Activated naive CD4-positive, alpha-beta T cell treated with anti-CD3 and anti-CD28 coated beads, Interleukin-2, amount 10 ng/mL, durations not matched to agents 7 days and 5 days (primary cell): ENCODE measurements at regions not wholly inside any gene's neighbourhood (a gene's known extent, or its start where the extent isn't known, plus 50 kb on each side); places are given as distances from the start of the nearest gene placed in this dataset.

Source experiments
- CTCF ChIA-PET: fragments of 350-600 bp; sonication (Branson Sonifier 250); formaldehyde crosslinking; loops from one replicate; lab custom pipeline; 2021; ENCODE audit warnings: antibody characterized with exemption; lab: Charles Lee
- DNase-seq: peaks from one replicate; pipeline ENCODE4 v3.0.0-alpha.2; 2020
- H3K27ac Mint-ChIP-seq: one replicate; pipeline ENCODE4 v1.8.0; 2021; ENCODE audit warnings: mild to moderate bottlenecking, moderate library complexity, mixed read lengths
- H3K27me3 Mint-ChIP-seq: one replicate; pipeline ENCODE4 v1.8.0; 2021; ENCODE audit warnings: mild to moderate bottlenecking, mixed read lengths
- H3K36me3 Mint-ChIP-seq: one replicate; pipeline ENCODE4 v1.8.0; 2021; ENCODE audit warnings: mixed read lengths
- H3K4me1 Mint-ChIP-seq: one replicate; pipeline ENCODE4 v1.8.0; 2021; ENCODE audit warnings: mixed read lengths
- H3K4me3 Mint-ChIP-seq: one replicate; pipeline ENCODE4 v1.8.0; 2021; ENCODE audit warnings: mild to moderate bottlenecking, moderate library complexity, mixed read lengths
- H3K9me3 Mint-ChIP-seq: one replicate; pipeline ENCODE4 v1.8.0; 2021; ENCODE audit warnings: mixed read lengths

- no peak for DNase-seq
- no peak overlapping the region for H3K27ac Mint-ChIP-seq
- no peaks in the 10 kb centered on the region for H3K27me3 Mint-ChIP-seq
- H3K4me3 Mint-ChIP-seq: no peak overlapping the region
- H3K4me1 Mint-ChIP-seq: no peaks in the 10 kb centered on the region
- peaks cover 6% of the 10 kb centered on the region for H3K9me3 Mint-ChIP-seq
- H3K36me3 Mint-ChIP-seq: no peaks in the 10 kb centered on the region
- CTCF ChIA-PET: no interaction called here
Measured at GRCh38 chr3:77807312-77807711, 767.4 kb downstream of the ROBO2 start.

- CTCF ChIA-PET: no interaction called here
- Mint-ChIP-seq H3K4me3 (no peak overlapping the region), H3K4me1 (no peaks in the 10 kb centered on the region), H3K9me3 (no peaks in the 10 kb centered on the region), H3K27ac (no peak overlapping the region), H3K36me3 (no peaks in the 10 kb centered on the region), H3K27me3 (no peaks in the 10 kb centered on the region)
- DNase-seq: no peak
Measured at GRCh38 chr3:77814845-77815244, 774.9 kb downstream of the ROBO2 start.

GRCh38 chr3:77815467-77815866 is 775.6 kb downstream of the ROBO2 start:
- H3K9me3 Mint-ChIP-seq: no peaks in the 10 kb centered on the region
- CTCF ChIA-PET: no interaction called here
- H3K27me3 Mint-ChIP-seq: no peaks in the 10 kb centered on the region
- no peak for DNase-seq
- H3K4me1 Mint-ChIP-seq: no peaks in the 10 kb centered on the region
- H3K27ac Mint-ChIP-seq: no peak overlapping the region
- no peak overlapping the region for H3K4me3 Mint-ChIP-seq
- no peaks in the 10 kb centered on the region for H3K36me3 Mint-ChIP-seq

DNA sequence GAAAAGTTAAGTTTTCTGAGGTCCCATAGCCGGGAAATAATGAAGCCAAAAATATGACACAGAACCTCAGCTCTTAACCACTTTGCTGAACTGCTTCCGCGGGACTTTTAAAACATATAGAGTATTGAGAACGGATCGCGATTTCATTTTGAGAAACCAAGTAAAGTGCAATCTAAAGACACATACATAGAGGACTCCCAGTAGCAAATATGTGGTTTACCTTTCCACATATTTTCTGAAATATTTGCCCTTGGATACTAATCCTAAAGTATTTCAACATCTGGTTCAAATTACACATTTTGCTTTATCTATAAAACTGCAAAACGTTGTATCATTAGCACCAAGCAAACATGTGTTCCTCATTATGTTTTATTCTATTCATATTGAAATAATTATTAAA is 776.5 kb downstream of the ROBO2 start:
- Mint-ChIP-seq H3K4me1 (no peaks in the 10 kb centered on the region), H3K4me3 (no peak overlapping the region), H3K27ac (no peak overlapping the region), H3K36me3 (no peaks in the 10 kb centered on the region), H3K9me3 (no peaks in the 10 kb centered on the region), H3K27me3 (no peaks in the 10 kb centered on the region)
- DNase-seq: no peak
- CTCF ChIA-PET: no interaction called here

DNA sequence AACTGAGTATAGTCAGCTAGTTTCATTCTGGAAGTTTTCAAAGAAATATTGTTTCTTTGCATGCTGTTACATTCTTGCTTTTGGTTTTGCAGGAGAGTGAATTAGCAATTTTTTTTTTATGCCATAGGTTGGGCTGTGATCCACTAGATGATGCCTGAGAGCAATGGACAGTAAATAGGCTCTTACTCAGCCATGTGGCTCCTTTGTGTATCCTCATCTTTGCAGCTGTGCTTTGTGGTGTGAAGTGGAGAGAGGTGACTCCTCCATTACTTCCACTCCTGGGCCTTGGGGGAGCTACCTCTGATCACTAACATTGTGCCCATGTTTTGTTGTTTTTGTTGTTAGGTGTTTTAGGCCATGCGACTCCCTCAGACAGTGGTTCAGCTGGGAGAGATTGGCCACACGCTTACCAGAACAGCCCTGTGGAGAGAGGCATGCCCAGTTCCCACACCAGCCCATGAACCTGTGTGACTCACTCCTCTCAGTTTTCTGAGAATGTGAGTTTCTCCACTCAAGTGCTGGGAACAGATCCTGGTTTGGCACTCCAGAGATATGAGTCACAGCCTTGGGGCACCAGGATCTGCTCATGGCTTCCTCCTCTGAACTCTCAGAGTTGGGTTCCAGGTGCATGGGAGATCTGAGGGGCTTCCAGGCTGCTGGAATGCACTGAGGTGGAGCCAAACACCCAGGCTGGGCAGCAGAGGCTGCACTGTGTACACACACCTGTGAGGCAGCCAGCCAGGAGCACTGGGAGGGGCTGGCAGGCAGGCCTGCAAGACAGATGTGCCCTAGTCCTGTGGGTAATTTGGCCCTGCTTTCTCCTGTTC is 785.3 kb downstream of the ROBO2 start:
- no peaks in the 10 kb centered on the region for H3K36me3 Mint-ChIP-seq
- no peak for DNase-seq
- H3K27me3 Mint-ChIP-seq: no peaks in the 10 kb centered on the region
- no peak overlapping the region for H3K27ac Mint-ChIP-seq
- no peak overlapping the region for H3K4me3 Mint-ChIP-seq
- H3K4me1 Mint-ChIP-seq: no peaks in the 10 kb centered on the region
- H3K9me3 Mint-ChIP-seq: peaks cover 17% of the 10 kb centered on the region
- CTCF ChIA-PET: no interaction called here

GRCh38 chr3:77835921-77836320 is 796.0 kb downstream of the ROBO2 start:
- H3K27me3 Mint-ChIP-seq: no peaks in the 10 kb centered on the region
- H3K4me3 Mint-ChIP-seq: no peak overlapping the region
- no peak for DNase-seq

DNA sequence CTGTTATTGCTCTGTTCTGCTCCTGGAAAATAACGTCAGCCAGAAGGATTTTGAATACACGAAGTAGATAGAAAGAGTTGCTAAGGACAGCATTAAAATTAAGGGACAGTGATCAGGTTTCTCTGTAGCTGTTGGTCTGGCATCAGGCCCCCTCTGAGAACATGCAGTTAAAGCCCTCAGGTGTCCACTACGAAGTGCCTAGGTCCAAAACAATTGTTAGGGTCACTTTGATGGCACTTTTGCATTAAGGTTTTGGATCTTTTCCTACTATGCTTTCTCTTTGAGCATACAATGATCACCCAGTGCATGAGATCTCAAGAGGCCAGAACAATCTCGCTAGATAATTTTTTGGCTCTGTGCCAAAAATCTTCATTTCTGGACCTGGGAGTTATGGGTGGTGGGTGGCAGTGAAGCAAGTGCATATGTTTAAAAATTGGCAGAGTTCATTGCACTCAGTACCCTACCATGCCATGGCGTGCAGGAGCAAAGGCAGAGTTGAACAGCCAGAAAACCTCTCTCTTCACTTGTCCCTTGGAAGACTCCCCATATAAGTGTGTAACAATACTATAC is 797.6 kb downstream of the ROBO2 start:
- CTCF ChIA-PET: no interaction called here
- DNase-seq: no peak
- peaks cover 23% of the 10 kb centered on the region for H3K9me3 Mint-ChIP-seq
- H3K27ac Mint-ChIP-seq: no peak overlapping the region
- H3K27me3 Mint-ChIP-seq: no peaks in the 10 kb centered on the region
- no peaks in the 10 kb centered on the region for H3K36me3 Mint-ChIP-seq
- no peak overlapping the region for H3K4me3 Mint-ChIP-seq
- no peaks in the 10 kb centered on the region for H3K4me1 Mint-ChIP-seq

More at GRCh38 chr3:77835921-77836320, 796.0 kb downstream of the ROBO2 start:
- H3K36me3 Mint-ChIP-seq: no peaks in the 10 kb centered on the region
- H3K9me3 Mint-ChIP-seq: peaks cover 10% of the 10 kb centered on the region
- CTCF ChIA-PET: no interaction called here
- no peaks in the 10 kb centered on the region for H3K4me1 Mint-ChIP-seq
- no peak overlapping the region for H3K27ac Mint-ChIP-seq

GRCh38 chr3:77859156-77859555 is 819.3 kb downstream of the ROBO2 start:
- CTCF ChIA-PET: no interaction called here
- no peaks in the 10 kb centered on the region for H3K4me1 Mint-ChIP-seq
- DNase-seq: no peak
- H3K9me3 Mint-ChIP-seq: peaks cover 5% of the 10 kb centered on the region
- no peak overlapping the region for H3K27ac Mint-ChIP-seq
- H3K27me3 Mint-ChIP-seq: no peaks in the 10 kb centered on the region
- no peak overlapping the region for H3K4me3 Mint-ChIP-seq
- H3K36me3 Mint-ChIP-seq: no peaks in the 10 kb centered on the region

DNA sequence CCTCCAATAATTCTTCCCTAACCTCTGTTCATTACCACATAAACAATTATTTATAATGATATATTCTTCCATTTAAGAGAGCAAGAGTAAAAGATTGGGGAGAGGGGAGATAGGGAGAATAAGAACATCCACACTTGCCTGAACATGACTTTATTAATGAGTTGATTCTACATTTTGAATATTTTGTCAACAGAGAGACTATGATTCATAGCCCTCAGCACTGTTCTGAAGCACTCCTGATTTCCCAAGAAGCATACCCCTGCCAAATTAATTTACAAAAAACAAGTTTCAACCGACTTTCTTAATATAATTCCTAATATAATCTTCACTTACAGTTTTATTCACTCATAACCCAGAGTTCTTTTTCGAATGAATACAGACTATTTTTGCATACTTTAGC is 828.8 kb downstream of the ROBO2 start:
- CTCF ChIA-PET: no interaction called here
- Mint-ChIP-seq H3K27ac (no peak overlapping the region), H3K9me3 (peaks cover 23% of the 10 kb centered on the region), H3K4me1 (no peaks in the 10 kb centered on the region), H3K36me3 (no peaks in the 10 kb centered on the region), H3K27me3 (no peaks in the 10 kb centered on the region), H3K4me3 (no peak overlapping the region)
- no peak for DNase-seq

- no peaks in the 10 kb centered on the region for H3K36me3 Mint-ChIP-seq
- H3K4me1 Mint-ChIP-seq: no peaks in the 10 kb centered on the region
- no peaks in the 10 kb centered on the region for H3K27me3 Mint-ChIP-seq
- H3K9me3 Mint-ChIP-seq: peaks cover 24% of the 10 kb centered on the region
- CTCF ChIA-PET: no interaction called here
- no peak for DNase-seq
- no peak overlapping the region for H3K27ac Mint-ChIP-seq
- H3K4me3 Mint-ChIP-seq: no peak overlapping the region
Measured at GRCh38 chr3:77869423-77869822, 829.5 kb downstream of the ROBO2 start.

DNA sequence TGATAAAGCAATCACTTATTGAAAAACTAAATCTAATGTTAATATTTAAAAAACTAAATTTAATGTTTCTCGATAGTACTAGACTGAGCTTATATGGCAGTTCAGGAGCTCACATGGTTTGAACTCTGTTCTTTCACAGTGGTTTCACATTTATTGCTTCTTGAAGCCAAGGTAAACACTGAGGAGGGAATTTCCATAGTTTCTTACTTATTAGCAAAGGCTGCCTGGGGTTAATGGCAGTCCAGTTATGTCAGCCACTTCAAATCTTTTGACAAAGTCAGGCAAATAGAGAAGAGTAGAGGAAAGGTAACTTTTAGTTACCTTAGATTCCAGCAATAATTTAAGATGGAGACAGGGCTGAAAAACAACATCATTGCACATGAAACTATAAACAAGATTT is 831.5 kb downstream of the ROBO2 start:
- Mint-ChIP-seq H3K4me3 (no peak overlapping the region), H3K4me1 (no peaks in the 10 kb centered on the region), H3K27me3 (no peaks in the 10 kb centered on the region), H3K27ac (no peak overlapping the region), H3K9me3 (peaks cover 29% of the 10 kb centered on the region), H3K36me3 (no peaks in the 10 kb centered on the region)
- CTCF ChIA-PET: no interaction called here
- DNase-seq: no peak

GRCh38 chr3:77873598-77873997 is 833.7 kb downstream of the ROBO2 start:
- Mint-ChIP-seq H3K36me3 (no peaks in the 10 kb centered on the region), H3K4me1 (no peaks in the 10 kb centered on the region), H3K9me3 (peaks cover 26% of the 10 kb centered on the region), H3K4me3 (no peak overlapping the region), H3K27ac (no peak overlapping the region), H3K27me3 (no peaks in the 10 kb centered on the region)
- no peak for DNase-seq
- CTCF ChIA-PET: no interaction called here

DNA sequence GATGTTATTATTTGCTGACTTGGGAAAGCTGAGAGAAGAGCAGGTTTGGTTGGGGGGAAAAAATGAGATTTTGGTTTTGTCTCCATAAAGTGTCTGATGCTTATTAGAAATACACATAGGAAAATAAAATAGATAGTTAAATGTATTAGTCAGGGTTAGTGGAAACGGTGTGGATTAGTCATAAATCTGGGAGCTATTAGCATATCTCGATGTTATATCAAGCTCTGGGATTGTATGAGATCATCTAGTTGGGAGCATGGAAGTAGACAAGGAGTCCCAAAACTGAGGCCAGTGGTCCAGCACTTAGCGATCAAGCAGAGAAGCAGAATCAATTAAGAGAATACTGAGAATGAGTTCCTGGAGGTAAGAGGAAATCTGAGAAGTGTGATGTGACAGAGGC is 845.5 kb downstream of the ROBO2 start:
- DNase-seq: no peak
- Mint-ChIP-seq H3K4me1 (no peaks in the 10 kb centered on the region), H3K4me3 (no peak overlapping the region), H3K27me3 (no peaks in the 10 kb centered on the region), H3K36me3 (no peaks in the 10 kb centered on the region), H3K27ac (no peak overlapping the region), H3K9me3 (no peaks in the 10 kb centered on the region)
- CTCF ChIA-PET: no interaction called here

- CTCF ChIA-PET: no interaction called here
Measured at GRCh38 chr3:77887611-77888010, 847.7 kb downstream of the ROBO2 start.

DNA sequence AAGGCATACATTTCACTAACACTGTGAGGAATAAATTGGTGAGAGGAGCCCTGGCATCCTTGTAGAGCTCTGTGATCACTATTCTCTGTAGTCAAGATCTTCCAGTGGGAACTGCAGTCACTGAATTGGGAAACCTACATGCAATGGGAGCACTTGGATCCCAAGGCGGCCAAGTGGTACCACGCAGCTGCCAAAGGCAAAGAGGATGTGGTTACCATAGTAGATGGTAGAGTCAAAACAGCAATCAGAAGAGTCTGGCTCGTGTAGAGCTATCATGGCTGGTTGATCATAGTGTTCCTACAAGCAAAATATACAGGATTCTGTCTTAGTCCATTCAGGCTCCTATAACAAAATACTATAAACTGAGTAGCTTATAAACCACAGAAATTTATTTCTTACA is 849.7 kb downstream of the ROBO2 start:
- Mint-ChIP-seq H3K36me3 (no peaks in the 10 kb centered on the region), H3K9me3 (peaks cover 5% of the 10 kb centered on the region), H3K4me3 (no peak overlapping the region), H3K27me3 (no peaks in the 10 kb centered on the region), H3K27ac (no peak overlapping the region), H3K4me1 (no peaks in the 10 kb centered on the region)
- CTCF ChIA-PET: no interaction called here
- DNase-seq: no peak

More at GRCh38 chr3:77887611-77888010, 847.7 kb downstream of the ROBO2 start:
- Mint-ChIP-seq H3K27ac (no peak overlapping the region), H3K27me3 (no peaks in the 10 kb centered on the region), H3K36me3 (no peaks in the 10 kb centered on the region), H3K9me3 (no peaks in the 10 kb centered on the region), H3K4me3 (no peak overlapping the region), H3K4me1 (no peaks in the 10 kb centered on the region)
- no peak for DNase-seq
